ENCODE measurements at regions not wholly inside any gene's neighbourhood (a gene's known extent, or its start where the extent isn't known, plus 50 kb on each side); places are given as distances from the start of the nearest gene placed in this dataset.
A peak's percentile ranks its signal among the peaks of the same experiment; 100 is the strongest.

- no peak for TF ChIP-seq CTCF (IDR thresholded peaks at IDR 0.05; ENCODE audit: low read length, missing control alignments)
- peak; percentile 37 for DNase-seq (ENCODE audit: low read depth)
- no peak overlapping the region for H3K4me3 ChIP-seq (replicated peaks; ENCODE audit: low read depth, low read length)
Observed at GRCh38 chr2:120516679-120517314, 170.9 kb downstream of the INHBB start.

GRCh38 chr2:120517751-120518469 is 172.0 kb downstream of the INHBB start:
- H3K4me3 ChIP-seq (replicated peaks; ENCODE audit: low read depth, low read length): no peak overlapping the region
- DNase-seq (ENCODE audit: low read depth): no peak
- TF ChIP-seq CTCF (IDR thresholded peaks at IDR 0.05; ENCODE audit: low read length, missing control alignments): no peak

GRCh38 chr2:120518819-120519218 is 172.9 kb downstream of the INHBB start:
- H3K4me3 ChIP-seq (replicated peaks; ENCODE audit: low read depth, low read length): no peak overlapping the region
- no peak for TF ChIP-seq CTCF (IDR thresholded peaks at IDR 0.05; ENCODE audit: low read length, missing control alignments)
- DNase-seq (ENCODE audit: low read depth): no peak

- no peak for DNase-seq (ENCODE audit: low read depth)
- H3K4me3 ChIP-seq (replicated peaks; ENCODE audit: low read depth, low read length): no peak overlapping the region
- no peak for TF ChIP-seq CTCF (IDR thresholded peaks at IDR 0.05; ENCODE audit: low read length, missing control alignments)
Observed at GRCh38 chr2:120519469-120519868, 173.5 kb downstream of the INHBB start.

GRCh38 chr2:120520454-120520853 is 174.5 kb downstream of the INHBB start:
- no peak for TF ChIP-seq CTCF (IDR thresholded peaks at IDR 0.05; ENCODE audit: low read length, missing control alignments)
- no peak for DNase-seq (ENCODE audit: low read depth)
- H3K4me3 ChIP-seq (replicated peaks; ENCODE audit: low read depth, low read length): no peak overlapping the region

GRCh38 chr2:120520929-120521912 is 175.3 kb downstream of the INHBB start:
- peak; percentile 94 for TF ChIP-seq CTCF (IDR thresholded peaks at IDR 0.05; ENCODE audit: low read length, missing control alignments)
- H3K4me3 ChIP-seq (replicated peaks; ENCODE audit: low read depth, low read length): no peak overlapping the region
- DNase-seq (ENCODE audit: low read depth): peak; percentile 61
